Esophagus muscularis mucosa (tissue), 4 donors: ENCODE measurements at regions not wholly inside any gene's neighbourhood (a gene's known extent, or its start where the extent isn't known, plus 50 kb on each side); places are given as distances from the start of the nearest gene placed in this dataset.
"Not testable (repeated sequence)": the region's sequence is repeated elsewhere in the genome, so short reads cannot be mapped to it uniquely, and the experiment has no call there.

ENCODE experiments used
- DNase-seq: peaks from one replicate; pipeline ENCODE4 v3.0.0-alpha.2; 2017; ENCODE audit errors: extremely low spot score
- H3K27ac ChIP-seq, 4 donors: fragments of 200-600 bp; sonication (generic); replicated peaks in 1 of 4; 1 replicate in 3 of 4; 2 replicates in 1 of 4; pipeline ENCODE4 v1.5.1; 2016 to 2019; ENCODE audit warnings: mild to moderate bottlenecking in 1 of 4
- H3K27me3 ChIP-seq, 4 donors: fragments of 200-600 bp; sonication (generic); one replicate each; pipeline versions ENCODE4 v1.5.1 to v1.6.0; 2016 to 2019
- H3K36me3 ChIP-seq, 4 donors: fragments of 200-600 bp; sonication (generic); one replicate each; pipeline ENCODE4 v1.5.1; 2016 to 2019
- H3K4me1 ChIP-seq, 4 donors: fragments of 200-600 bp; sonication (generic); one replicate each; pipeline ENCODE4 v1.5.1; 2016 to 2019
- H3K4me3 ChIP-seq, 4 donors: fragments of 200-600 bp; sonication (generic); 1 replicate in 2 of 4; 2 replicates in 2 of 4; pipeline ENCODE4 v1.5.1; 2016 to 2019; ENCODE audit warnings: mild to moderate bottlenecking in 4 of 4, moderate library complexity in 1 of 4
- H3K9me3 ChIP-seq, 4 donors: fragments of 200-600 bp; sonication (generic); 1 replicate in 3 of 4; 2 replicates in 1 of 4; pipeline ENCODE4 v1.5.1; 2016 to 2019
- EP300 ChIP-seq: sonication (generic); formaldehyde crosslinking; IDR thresholded peaks from one replicate; pipeline ENCODE4 v1.6.1; 2017; ENCODE audit warnings: antibody characterized with exemption
- POLR2A ChIP-seq: fragments of 450-650 bp; IDR thresholded peaks from one replicate; pipeline ENCODE4 v1.6.1; 2017; ENCODE audit warnings: antibody characterized with exemption, moderate library complexity, mild to moderate bottlenecking, low read depth
- POLR2AphosphoS5 ChIP-seq, 2 donors: sonication (generic); formaldehyde crosslinking; IDR thresholded peaks; one replicate each; pipeline ENCODE4 v1.6.1; 2017; ENCODE audit warnings: antibody characterized with exemption in 2 of 2
- WGBS: methylation state at CpG from one replicate; pipeline ENCODE4 v1.1.5; 2018; 5-methylcytosine and 5-hydroxymethylcytosine counted together
- intact Hi-C: fragments of 100-400 bp; cut with DNase I; formaldehyde crosslinking; loops from one replicate; pipeline ENCODE4 v1.15.1; 2023
- TF ChIP-seq, protein P1 (sequence below), 3 experiments: fragments of 200-600 bp in 2 of 3; fragments of 450-650 bp in 1 of 3; sonication (generic) in 2 of 3; IDR thresholded peaks; one replicate each; pipeline ENCODE4 v1.5.1; 2017 to 2019; ENCODE audit warnings: antibody characterized with exemption in 3 of 3, mild to moderate bottlenecking in 2 of 3, moderate library complexity in 1 of 3

DNA sequence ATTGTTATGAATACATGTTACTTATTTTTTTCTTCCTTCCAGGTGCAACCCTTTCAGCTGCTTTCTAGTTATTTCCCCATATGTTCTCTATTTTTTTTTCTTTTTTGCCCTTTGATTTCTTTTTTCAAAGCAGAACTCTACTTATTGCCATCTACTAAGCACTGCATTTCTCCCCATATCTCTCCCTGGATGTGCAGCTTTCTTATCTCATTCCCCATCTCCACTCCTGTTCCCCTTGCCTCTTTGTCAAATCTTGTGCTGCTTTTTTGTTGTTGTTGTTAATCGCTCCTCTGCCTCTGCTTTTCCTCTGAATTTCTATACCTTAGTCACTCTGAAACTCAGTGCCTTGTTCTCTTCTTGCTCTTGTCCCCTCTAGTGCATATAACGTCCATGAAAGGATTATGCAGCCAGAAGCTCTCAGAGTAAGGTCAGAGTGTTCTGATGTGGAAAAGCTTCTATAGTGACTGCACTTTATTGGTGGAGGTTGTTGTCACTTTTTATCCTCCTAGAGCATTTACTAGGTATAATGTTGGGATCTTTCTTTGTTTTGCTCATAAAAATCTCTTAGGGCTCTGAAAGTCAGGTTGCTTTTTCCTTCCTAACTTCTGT, 51.1 kb upstream of the JADE1 start:
- no peak overlapping the region for H3K27ac ChIP-seq
- no peak for DNase-seq
- intact Hi-C loops: no loop called here
- H3K9me3 ChIP-seq: no peaks in the 10 kb centered on the region
- WGBS: 84% methylated on average over 2 of the region's 2 CpGs
- TF ChIP-seq POLR2A (no peak), EP300 (no peak), POLR2AphosphoS5 (IDR thresholded peaks at IDR 0.05) (no peak)
- TF ChIP-seq, protein P1, sequence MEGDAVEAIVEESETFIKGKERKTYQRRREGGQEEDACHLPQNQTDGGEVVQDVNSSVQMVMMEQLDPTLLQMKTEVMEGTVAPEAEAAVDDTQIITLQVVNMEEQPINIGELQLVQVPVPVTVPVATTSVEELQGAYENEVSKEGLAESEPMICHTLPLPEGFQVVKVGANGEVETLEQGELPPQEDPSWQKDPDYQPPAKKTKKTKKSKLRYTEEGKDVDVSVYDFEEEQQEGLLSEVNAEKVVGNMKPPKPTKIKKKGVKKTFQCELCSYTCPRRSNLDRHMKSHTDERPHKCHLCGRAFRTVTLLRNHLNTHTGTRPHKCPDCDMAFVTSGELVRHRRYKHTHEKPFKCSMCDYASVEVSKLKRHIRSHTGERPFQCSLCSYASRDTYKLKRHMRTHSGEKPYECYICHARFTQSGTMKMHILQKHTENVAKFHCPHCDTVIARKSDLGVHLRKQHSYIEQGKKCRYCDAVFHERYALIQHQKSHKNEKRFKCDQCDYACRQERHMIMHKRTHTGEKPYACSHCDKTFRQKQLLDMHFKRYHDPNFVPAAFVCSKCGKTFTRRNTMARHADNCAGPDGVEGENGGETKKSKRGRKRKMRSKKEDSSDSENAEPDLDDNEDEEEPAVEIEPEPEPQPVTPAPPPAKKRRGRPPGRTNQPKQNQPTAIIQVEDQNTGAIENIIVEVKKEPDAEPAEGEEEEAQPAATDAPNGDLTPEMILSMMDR (IDR thresholded peaks at IDR 0.05): no peak
- H3K36me3 ChIP-seq: no peaks in the 10 kb centered on the region
- H3K4me1 ChIP-seq: peaks cover 0 to 5% (median 3%) of the 10 kb centered on the region in 4 donors
- no peaks in the 10 kb centered on the region for H3K27me3 ChIP-seq
- no peak overlapping the region for H3K4me3 ChIP-seq

- no peak for DNase-seq
- TF ChIP-seq, protein P1 (IDR thresholded peaks at IDR 0.05): no peak
- peak in 1 of 2 donors; percentile 6 for TF ChIP-seq POLR2AphosphoS5 (IDR thresholded peaks at IDR 0.05)
- WGBS: 43% methylated on average over 3 of the region's 3 CpGs
Observed at GRCh38 chr4:128757712-128758111, 51.8 kb upstream of the JADE1 start.

DNA sequence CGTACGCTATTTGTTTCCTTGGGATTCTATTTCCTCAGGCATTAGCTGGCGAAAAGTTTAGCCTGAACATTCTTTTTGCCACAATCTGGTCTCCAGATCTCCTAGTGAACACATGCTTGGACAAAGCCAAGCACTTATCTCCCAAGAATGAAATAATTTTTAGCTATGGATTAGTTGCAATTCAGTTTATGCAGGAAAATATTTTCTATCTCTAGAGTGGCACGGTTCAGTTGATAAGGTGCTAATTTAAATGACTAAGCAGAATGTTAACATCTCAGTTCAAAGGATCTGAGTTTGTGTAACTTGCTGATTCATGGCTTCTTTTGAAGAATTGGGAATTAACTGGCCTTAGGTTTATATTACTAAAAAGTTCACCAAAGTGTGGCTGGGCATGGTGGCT, 58.1 kb upstream of the JADE1 start:
- whole genome bisulfite sequencing: 93% methylated on average over 4 of the region's 4 CpGs

More at GRCh38 chr4:128757712-128758111, 51.8 kb upstream of the JADE1 start:
- no peak overlapping the region for H3K4me3 ChIP-seq
- H3K9me3 ChIP-seq: no peaks in the 10 kb centered on the region
- H3K27me3 ChIP-seq: no peaks in the 10 kb centered on the region
- peaks cover 0 to 5% (median 3%) of the 10 kb centered on the region in 4 donors for H3K4me1 ChIP-seq
- H3K36me3 ChIP-seq: no peaks in the 10 kb centered on the region
- intact Hi-C loops: no loop called here
- no peak overlapping the region for H3K27ac ChIP-seq

DNA sequence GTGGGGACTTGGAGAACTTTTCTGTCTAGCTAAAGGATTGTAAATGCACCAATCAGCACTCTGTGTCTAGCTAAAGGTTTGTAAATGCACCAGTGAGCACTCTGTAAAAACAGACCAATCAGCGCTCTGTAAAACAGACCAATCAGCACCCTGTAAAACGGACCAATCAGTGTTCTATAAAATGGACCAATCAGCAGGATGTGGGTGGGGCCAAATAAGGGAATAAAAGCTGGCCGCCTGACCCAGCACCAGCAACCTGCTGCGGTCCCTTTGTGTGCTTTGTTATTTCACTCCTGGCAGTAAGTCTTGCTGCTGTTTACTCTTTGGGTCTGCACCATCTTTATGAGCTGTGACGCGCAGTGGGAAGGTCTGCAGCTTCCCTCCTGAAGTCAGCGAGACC, 67.8 kb upstream of the JADE1 start:
- intact Hi-C loops, DNase-seq, H3K36me3 ChIP-seq, H3K27me3 ChIP-seq, H3K4me3 ChIP-seq, H3K9me3 ChIP-seq, H3K27ac ChIP-seq, H3K4me1 ChIP-seq: not testable (repeated sequence)
- WGBS: 93% methylated on average over 7 of the region's 7 CpGs

More for the DNA sequence above, 58.1 kb upstream of the JADE1 start:
- Histone ChIP-seq H3K36me3 (no peaks in the 10 kb centered on the region), H3K4me1 (no peaks in the 10 kb centered on the region), H3K4me3 (no peak overlapping the region), H3K9me3 (no peaks in the 10 kb centered on the region), H3K27ac (no peak overlapping the region), H3K27me3 (no peaks in the 10 kb centered on the region)
- TF ChIP-seq, protein P1 (IDR thresholded peaks at IDR 0.05): no peak
- TF ChIP-seq POLR2A (no peak), EP300 (no peak), POLR2AphosphoS5 (IDR thresholded peaks at IDR 0.05) (no peak)
- DNase-seq: no peak
- intact Hi-C loops: no loop called here

DNA sequence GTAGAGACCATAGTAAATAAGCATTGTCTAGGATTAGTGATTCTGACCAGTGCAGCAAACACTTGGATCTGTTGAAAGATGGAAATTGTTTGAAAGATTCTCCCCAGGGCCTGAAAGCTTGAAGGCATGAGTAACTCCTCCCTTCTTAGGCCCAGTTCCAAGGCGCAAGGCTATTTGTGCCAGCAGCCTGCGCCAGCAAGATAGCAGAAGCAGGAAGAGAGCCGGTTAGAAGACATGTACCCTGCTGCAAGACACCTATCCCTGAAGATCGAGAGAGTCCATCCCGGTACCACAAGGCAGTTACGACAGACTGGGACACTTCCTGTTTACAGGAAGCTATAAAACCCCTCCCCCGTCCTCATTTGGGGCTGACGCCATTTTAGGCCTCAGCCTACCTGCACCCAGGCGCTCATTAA, 72.4 kb upstream of the JADE1 start:
- Histone ChIP-seq H3K36me3 (no peaks in the 10 kb centered on the region), H3K27me3 (no peaks in the 10 kb centered on the region), H3K4me3 (no peak overlapping the region), H3K27ac (no peak overlapping the region), H3K4me1 (peaks cover 0 to 5% (median 2%) of the 10 kb centered on the region in 4 donors), H3K9me3 (no peaks in the 10 kb centered on the region)
- intact Hi-C loops: no loop called here
- no peak for DNase-seq
- 91% methylated on average over 9 of the region's 9 CpGs for WGBS
- TF ChIP-seq EP300 (no peak), POLR2A (no peak), POLR2AphosphoS5 (IDR thresholded peaks at IDR 0.05) (no peak)
- TF ChIP-seq, protein P1 (IDR thresholded peaks at IDR 0.05): no peak
